H1 (cell line): ENCODE measurements at regions not wholly inside any gene's neighbourhood (a gene's known extent, or its start where the extent isn't known, plus 50 kb on each side); places are given as distances from the start of the nearest gene placed in this dataset.

Source experiments
- CTCF ChIA-PET: fragments of 300-600 bp; sonication (Branson Sonifier 250); formaldehyde crosslinking; loops from one replicate; lab custom pipeline; 2021; ENCODE audit not compliant: partially characterized antibody; lab: Charles Lee
- POLR2A ChIA-PET: fragments of 300-600 bp; sonication (Branson Sonifier 250); formaldehyde crosslinking; loops from one replicate; lab custom pipeline; 2021; ENCODE audit warnings: inconsistent platforms; ENCODE audit not compliant: partially characterized antibody; lab: Charles Lee
- DNase-seq, 2 experiments: peaks; one replicate each; pipeline versions ENCODE4 v3.0.0 to v3.0.0-alpha.2; 2010 to 2022; ENCODE audit warnings: low spot score in 2 of 2, low read depth in 1 of 2, mixed read lengths in 1 of 2
- FAIRE-seq: peaks from 2 replicates; lab custom pipeline; 2011; peaks lifted over from hg19 to GRCh38; lab: Jason Lieb, UNC
- H2AFZ ChIP-seq: 2 replicates; pipeline ENCODE4 v1.8.1; 2012; ENCODE audit warnings: low read length, inconsistent platforms
- H2AK5ac ChIP-seq: 2 replicates; pipeline ENCODE4 v1.6.1; 2013; ENCODE audit warnings: low read depth, low read length
- H2BK120ac ChIP-seq: replicated peaks from 2 replicates; pipeline ENCODE3; 2013; ENCODE audit warnings: low read depth, low read length, inconsistent platforms
- H2BK12ac ChIP-seq: 2 replicates; pipeline ENCODE4 v1.6.1; 2013; ENCODE audit warnings: low read depth, low read length
- H2BK15ac ChIP-seq: 2 replicates; pipeline ENCODE4 v1.6.1; 2013; ENCODE audit warnings: low read length
- H2BK20ac ChIP-seq: 2 replicates; pipeline ENCODE4 v1.6.1; 2013; ENCODE audit warnings: low read length
- H2BK5ac ChIP-seq: 2 replicates; pipeline ENCODE4 v1.6.1; 2013; ENCODE audit warnings: low read depth, low read length
- H3K14ac ChIP-seq: 2 replicates; pipeline ENCODE4 v1.6.1; 2013; ENCODE audit warnings: inconsistent platforms; ENCODE audit not compliant: insufficient read length
- H3K18ac ChIP-seq: 2 replicates; pipeline ENCODE4 v1.6.1; 2013; ENCODE audit warnings: low read length; ENCODE audit errors: extremely low read depth
- H3K23ac ChIP-seq: 2 replicates; pipeline ENCODE4 v1.6.1; 2013; ENCODE audit warnings: inconsistent platforms; ENCODE audit not compliant: insufficient read length
- H3K23me2 ChIP-seq: 2 replicates; pipeline ENCODE4 v1.6.1; 2013; ENCODE audit warnings: low read depth, low read length
- H3K27ac ChIP-seq: 2 replicates; pipeline ENCODE4 v1.6.1; 2011; ENCODE audit warnings: low read depth, low read length, inconsistent platforms
- H3K27me3 ChIP-seq, 4 experiments: replicated peaks in 1 of 4; 1 replicate in 1 of 4; 2 replicates in 3 of 4; pipeline versions ENCODE4 v1.6.1 to v1.8.1; 2011 to 2013; ENCODE audit warnings: low read length in 3 of 4, mild to moderate bottlenecking in 3 of 4, inconsistent platforms in 2 of 4, mixed read lengths in 2 of 4, moderate library complexity in 1 of 4; ENCODE audit not compliant: control insufficient read depth in 3 of 4, insufficient read depth in 3 of 4; ENCODE audit errors: extremely low read depth in 1 of 4
- H3K36me3 ChIP-seq, 4 experiments: 2 replicates each; pipeline versions ENCODE4 v1.6.1 to v1.8.1; 2011 to 2013; ENCODE audit warnings: mild to moderate bottlenecking in 4 of 4, low read length in 3 of 4, moderate library complexity in 2 of 4, control low read depth in 1 of 4, inconsistent platforms in 1 of 4; ENCODE audit not compliant: insufficient read depth in 4 of 4, control insufficient read depth in 2 of 4
- H3K4ac ChIP-seq: replicated peaks from 2 replicates; pipeline ENCODE3; 2013; ENCODE audit warnings: low read length, low read depth, mixed read lengths, inconsistent platforms; ENCODE audit not compliant: insufficient read length
- H3K4me1 ChIP-seq, 4 experiments: replicated peaks in 1 of 4; 1 replicate in 1 of 4; 2 replicates in 3 of 4; pipeline versions ENCODE4 v1.6.1 to v1.8.1; 2011 to 2013; ENCODE audit warnings: low read length in 3 of 4, inconsistent platforms in 2 of 4, mixed read lengths in 1 of 4; ENCODE audit not compliant: insufficient read depth in 4 of 4, control insufficient read depth in 3 of 4
- H3K4me2 ChIP-seq, 2 experiments: 2 replicates each; pipeline versions ENCODE4 v1.6.1 to v1.8.1; 2011 to 2013; ENCODE audit warnings: low read depth in 2 of 2, low read length in 2 of 2, control low read depth in 1 of 2, inconsistent platforms in 1 of 2, mild to moderate bottlenecking in 1 of 2; ENCODE audit not compliant: insufficient read depth in 1 of 2
- H3K4me3 ChIP-seq, 4 experiments: fragments of 200-600, 300-600 bp in 1 of 4; sonication (generic), shearing (Covaris generic), sonication (Bioruptor Twin) in 1 of 4; 2 replicates each; pipeline versions ENCODE4 v1.5.1 to v1.8.1; 2011 to 2016; ENCODE audit warnings: low read length in 4 of 4, low read depth in 3 of 4, control low read depth in 2 of 4, inconsistent platforms in 2 of 4, mild to moderate bottlenecking in 2 of 4, mixed read lengths in 1 of 4, moderate library complexity in 1 of 4; ENCODE audit not compliant: insufficient read depth in 2 of 4; ENCODE audit errors: extremely low read depth in 1 of 4
- H3K56ac ChIP-seq: replicated peaks from 2 replicates; pipeline ENCODE3; 2013; ENCODE audit warnings: low read depth, mild to moderate bottlenecking, mixed read lengths, low read length, inconsistent platforms; ENCODE audit not compliant: insufficient read length
- H3K79me1 ChIP-seq: 2 replicates; pipeline ENCODE4 v1.6.1; 2013; ENCODE audit warnings: low read depth, low read length, control low read depth
- H3K79me2 ChIP-seq, 2 experiments: 2 replicates each; pipeline versions ENCODE4 v1.6.1 to v1.8.1; 2012 to 2013; ENCODE audit warnings: low read length in 2 of 2, mild to moderate bottlenecking in 2 of 2, inconsistent platforms in 1 of 2; ENCODE audit not compliant: insufficient read depth in 2 of 2, control insufficient read depth in 1 of 2
- H3K9ac ChIP-seq, 4 experiments: replicated peaks in 1 of 4; 1 replicate in 1 of 4; 2 replicates in 3 of 4; pipeline versions ENCODE4 v1.6.1 to v1.8.1; 2011 to 2013; ENCODE audit warnings: low read depth in 3 of 4, low read length in 3 of 4, control low read depth in 2 of 4, mild to moderate bottlenecking in 2 of 4, moderate library complexity in 2 of 4, inconsistent platforms in 1 of 4; ENCODE audit errors: extremely low read depth in 1 of 4
- H3K9me3 ChIP-seq, 2 experiments: 2 replicates each; pipeline versions ENCODE4 v1.6.1 to v1.8.1; 2012 to 2013; ENCODE audit warnings: mild to moderate bottlenecking in 2 of 2, moderate library complexity in 2 of 2, control low read depth in 1 of 2, inconsistent platforms in 1 of 2, low read depth in 1 of 2, low read length in 1 of 2, mixed read lengths in 1 of 2; ENCODE audit not compliant: insufficient read depth in 2 of 2
- H4K20me1 ChIP-seq, 2 experiments: replicated peaks in 1 of 2; 2 replicates each; pipeline versions ENCODE3 to v1.8.1; 2011 to 2013; ENCODE audit warnings: inconsistent platforms in 2 of 2, low read length in 2 of 2, mild to moderate bottlenecking in 1 of 2; ENCODE audit not compliant: insufficient read depth in 2 of 2, control insufficient read depth in 1 of 2
- H4K5ac ChIP-seq: 2 replicates; pipeline ENCODE4 v1.6.1; 2013; ENCODE audit warnings: low read length, low read depth, mixed read lengths, inconsistent platforms; ENCODE audit not compliant: insufficient read length
- H4K8ac ChIP-seq: 2 replicates; pipeline ENCODE4 v1.8.0; 2013; ENCODE audit warnings: mild to moderate bottlenecking, moderate library complexity, low read length, inconsistent platforms; ENCODE audit not compliant: insufficient read depth; ENCODE audit errors: extremely low read depth
- H4K91ac ChIP-seq: replicated peaks from 2 replicates; pipeline ENCODE3; 2013; ENCODE audit warnings: low read length, mixed read lengths, inconsistent platforms; ENCODE audit not compliant: insufficient read length
- RBBP5 ChIP-seq: IDR thresholded peaks from 2 replicates; pipeline ENCODE4 v1.7.1; 2012; ENCODE audit warnings: low read depth, mild to moderate bottlenecking, inconsistent platforms, low read length, moderate library complexity, borderline replicate concordance

DNA sequence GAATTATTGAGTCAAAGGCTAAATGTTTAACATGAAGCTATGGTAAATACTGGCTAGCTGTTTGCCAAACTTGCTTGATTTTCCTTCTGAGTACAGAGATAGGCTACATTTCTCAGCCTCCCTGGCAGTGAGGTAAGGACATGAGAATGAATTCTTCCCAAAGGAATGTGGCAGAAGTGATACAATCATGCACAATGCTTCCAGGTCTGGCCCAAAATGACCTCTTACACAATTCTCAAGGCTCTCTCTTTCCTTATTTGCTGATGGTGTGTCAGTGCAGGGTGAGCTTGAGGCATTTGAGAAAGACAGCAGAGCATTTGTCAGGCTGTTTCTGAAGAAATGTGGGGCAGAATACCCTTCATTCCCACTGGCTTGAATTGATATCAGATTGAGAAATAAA, 95.6 kb upstream of the NABP1 start:
- H2AK5ac ChIP-seq: no peak overlapping the region
- H2BK20ac ChIP-seq: no peak overlapping the region
- no peak overlapping the region for H4K91ac ChIP-seq
- no peak overlapping the region for H3K23ac ChIP-seq
- no peaks in the 10 kb centered on the region for H3K9me3 ChIP-seq
- no peaks in the 10 kb centered on the region for H3K36me3 ChIP-seq
- H3K14ac ChIP-seq: no peak overlapping the region
- H3K56ac ChIP-seq: no peak overlapping the region
- no peaks in the 10 kb centered on the region for H3K79me1 ChIP-seq
- no peak overlapping the region for H2BK15ac ChIP-seq
- H3K27me3 ChIP-seq: no peaks in the 10 kb centered on the region
- H3K4ac ChIP-seq: no peak overlapping the region
- H2BK5ac ChIP-seq: no peak overlapping the region
- DNase-seq (no peak), FAIRE-seq (no peak)
- ChIA-PET CTCF (interaction anchor here (1.8 to 2.8 kb wide), 2 partner anchors 11 to 13 kb away, joined by 5 to 9 read pairs; no protein-coding TSS in a partner anchor), POLR2A (no interaction called here)
- H4K8ac ChIP-seq: no peak overlapping the region
- H2BK12ac ChIP-seq: no peak overlapping the region
- no peaks in the 10 kb centered on the region for H3K23me2 ChIP-seq
- H3K79me2 ChIP-seq: no peaks in the 10 kb centered on the region
- no peak overlapping the region for H2BK120ac ChIP-seq
- H3K4me1 ChIP-seq: no peaks in the 10 kb centered on the region
- no peak overlapping the region for H3K4me2 ChIP-seq
- no peak overlapping the region for H3K27ac ChIP-seq
- no peak overlapping the region for H3K4me3 ChIP-seq
- H2AFZ ChIP-seq: no peak overlapping the region
- no peak overlapping the region for H3K18ac ChIP-seq
- no peaks in the 10 kb centered on the region for H4K20me1 ChIP-seq
- no peak overlapping the region for H3K9ac ChIP-seq
- TF ChIP-seq RBBP5: no peak
- H4K5ac ChIP-seq: no peak overlapping the region
